Thyroid gland (tissue), 4 donors: ENCODE measurements at regions not wholly inside any gene's neighbourhood (a gene's known extent, or its start where the extent isn't known, plus 50 kb on each side); places are given as distances from the start of the nearest gene placed in this dataset.

Experiments used
- POLR2A ChIP-seq, 2 donors: fragments of 450-650 bp; IDR thresholded peaks; one replicate each; pipeline ENCODE4 v1.6.1; 2017; ENCODE audit warnings: antibody characterized with exemption in 2 of 2, mild to moderate bottlenecking in 2 of 2, moderate library complexity in 1 of 2
- TF ChIP-seq, protein P1 (sequence below), 6 experiments: fragments of 200-600 bp in 3 of 6; fragments of 450-650 bp in 3 of 6; sonication (generic) in 3 of 6; IDR thresholded peaks; one replicate each; pipeline ENCODE4 v1.5.1; 2016 to 2019; ENCODE audit warnings: antibody characterized with exemption in 6 of 6, mild to moderate bottlenecking in 2 of 6, inconsistent platforms in 1 of 6, moderate library complexity in 1 of 6

DNA sequence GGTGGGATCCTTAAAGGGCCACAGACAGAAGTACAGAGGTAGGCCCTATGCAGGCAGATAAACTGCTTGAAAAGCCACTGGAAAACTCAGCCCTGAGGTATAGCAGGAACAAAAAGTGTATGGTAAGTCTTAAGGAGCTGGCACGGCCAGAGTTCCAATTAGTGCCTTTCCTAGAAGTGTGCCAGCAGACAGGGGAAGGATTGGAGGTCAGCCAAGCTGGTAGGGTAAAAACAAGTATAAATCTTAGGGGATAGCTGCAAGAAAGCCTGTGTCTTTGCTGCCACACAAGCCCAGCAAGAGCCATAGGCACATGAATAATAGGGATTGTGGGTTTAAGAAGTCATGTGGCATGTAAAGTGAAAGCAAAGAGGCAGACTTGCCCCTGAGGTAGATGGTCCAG lies 582.5 kb downstream of the PLOD2 start:
- TF ChIP-seq, protein P1, sequence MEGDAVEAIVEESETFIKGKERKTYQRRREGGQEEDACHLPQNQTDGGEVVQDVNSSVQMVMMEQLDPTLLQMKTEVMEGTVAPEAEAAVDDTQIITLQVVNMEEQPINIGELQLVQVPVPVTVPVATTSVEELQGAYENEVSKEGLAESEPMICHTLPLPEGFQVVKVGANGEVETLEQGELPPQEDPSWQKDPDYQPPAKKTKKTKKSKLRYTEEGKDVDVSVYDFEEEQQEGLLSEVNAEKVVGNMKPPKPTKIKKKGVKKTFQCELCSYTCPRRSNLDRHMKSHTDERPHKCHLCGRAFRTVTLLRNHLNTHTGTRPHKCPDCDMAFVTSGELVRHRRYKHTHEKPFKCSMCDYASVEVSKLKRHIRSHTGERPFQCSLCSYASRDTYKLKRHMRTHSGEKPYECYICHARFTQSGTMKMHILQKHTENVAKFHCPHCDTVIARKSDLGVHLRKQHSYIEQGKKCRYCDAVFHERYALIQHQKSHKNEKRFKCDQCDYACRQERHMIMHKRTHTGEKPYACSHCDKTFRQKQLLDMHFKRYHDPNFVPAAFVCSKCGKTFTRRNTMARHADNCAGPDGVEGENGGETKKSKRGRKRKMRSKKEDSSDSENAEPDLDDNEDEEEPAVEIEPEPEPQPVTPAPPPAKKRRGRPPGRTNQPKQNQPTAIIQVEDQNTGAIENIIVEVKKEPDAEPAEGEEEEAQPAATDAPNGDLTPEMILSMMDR (IDR thresholded peaks at IDR 0.05), result no peak
- TF ChIP-seq POLR2A (IDR thresholded peaks at IDR 0.05), result no peak
